ENCODE measurements at regions not wholly inside any gene's neighbourhood (a gene's known extent, or its start where the extent isn't known, plus 50 kb on each side); places are given as distances from the start of the nearest gene placed in this dataset.

GRCh38 chr2:106280722-106281446 is 86.8 kb upstream of the UXS1 start:
- Histone ChIP-seq H3K4me1 (ENCODE audit: control insufficient read depth, extremely low read depth, insufficient read depth, low read length) (no peaks in the 10 kb centered on the region), H3K27ac (ENCODE audit: insufficient read depth, low read length) (no peak overlapping the region), H3K79me2 (ENCODE audit: control insufficient read depth, insufficient read depth, low read length) (no peaks in the 10 kb centered on the region), H3K27me3 (ENCODE audit: control insufficient read depth, insufficient read depth, low read length) (no peaks in the 10 kb centered on the region), H3K36me3 (ENCODE audit: control insufficient read depth, insufficient read depth, low read length) (no peaks in the 10 kb centered on the region), H3K9me3 (ENCODE audit: control insufficient read depth, insufficient read depth, low read depth, low read length) (no peaks in the 10 kb centered on the region), H3K4me2 (ENCODE audit: extremely low read depth, insufficient read depth, low read length) (no peak overlapping the region), H3K4me3 (replicated peaks in 1 of 4; ENCODE audit: control extremely low read depth in 1 of 4, insufficient read depth in 1 of 4, low read depth in 3 of 4, low read length in 4 of 4) (no peak overlapping the region), H3K9ac (ENCODE audit: insufficient read depth, low read length) (no peak overlapping the region), H2AFZ (ENCODE audit: low read length) (no peak overlapping the region), H4K20me1 (ENCODE audit: control insufficient read depth, extremely low read depth, insufficient read depth, low read length) (no peaks in the 10 kb centered on the region)
- DNase-seq (ENCODE audit: low read depth in 2 of 2), result no peak
- TF ChIP-seq CTCF (conservative IDR thresholded peaks at IDR 0.05 in 1 of 2, IDR thresholded peaks at IDR 0.05 in 1 of 2; ENCODE audit: low read depth in 1 of 2, low read length in 2 of 2) (no peak), EZH2 (IDR thresholded peaks at IDR 0.05; ENCODE audit: low read length, missing control alignments) (no peak)

- no peak for DNase-seq (ENCODE audit: low read depth in 2 of 2)
- no peak for TF ChIP-seq CTCF (conservative IDR thresholded peaks at IDR 0.05 in 1 of 2, IDR thresholded peaks at IDR 0.05 in 1 of 2; ENCODE audit: low read depth in 1 of 2, low read length in 2 of 2)
- TF ChIP-seq EZH2 (IDR thresholded peaks at IDR 0.05; ENCODE audit: low read length, missing control alignments), result no peak
- Histone ChIP-seq H3K9me3 (ENCODE audit: control insufficient read depth, insufficient read depth, low read depth, low read length) (no peaks in the 10 kb centered on the region), H2AFZ (ENCODE audit: low read length) (no peak overlapping the region), H3K27me3 (ENCODE audit: control insufficient read depth, insufficient read depth, low read length) (no peaks in the 10 kb centered on the region), H3K4me1 (ENCODE audit: control insufficient read depth, extremely low read depth, insufficient read depth, low read length) (no peaks in the 10 kb centered on the region), H3K4me3 (replicated peaks in 1 of 4; ENCODE audit: control extremely low read depth in 1 of 4, insufficient read depth in 1 of 4, low read depth in 3 of 4, low read length in 4 of 4) (no peak overlapping the region), H3K36me3 (ENCODE audit: control insufficient read depth, insufficient read depth, low read length) (no peaks in the 10 kb centered on the region), H3K9ac (ENCODE audit: insufficient read depth, low read length) (no peak overlapping the region), H3K4me2 (ENCODE audit: extremely low read depth, insufficient read depth, low read length) (no peak overlapping the region), H4K20me1 (ENCODE audit: control insufficient read depth, extremely low read depth, insufficient read depth, low read length) (no peaks in the 10 kb centered on the region), H3K27ac (ENCODE audit: insufficient read depth, low read length) (no peak overlapping the region), H3K79me2 (ENCODE audit: control insufficient read depth, insufficient read depth, low read length) (no peaks in the 10 kb centered on the region)
Measured at GRCh38 chr2:106280224-106280623, 86.1 kb upstream of the UXS1 start.

- no peaks in the 10 kb centered on the region for H4K20me1 ChIP-seq (ENCODE audit: control insufficient read depth, extremely low read depth, insufficient read depth, low read length)
- DNase-seq (ENCODE audit: low read depth in 2 of 2), result no peak
- H3K27me3 ChIP-seq (ENCODE audit: control insufficient read depth, insufficient read depth, low read length), result no peaks in the 10 kb centered on the region
- TF ChIP-seq CTCF (conservative IDR thresholded peaks at IDR 0.05 in 1 of 2, IDR thresholded peaks at IDR 0.05 in 1 of 2; ENCODE audit: low read depth in 1 of 2, low read length in 2 of 2) (no peak), EZH2 (IDR thresholded peaks at IDR 0.05; ENCODE audit: low read length, missing control alignments) (no peak)
- H2AFZ ChIP-seq (ENCODE audit: low read length), result no peak overlapping the region
- H3K4me2 ChIP-seq (ENCODE audit: extremely low read depth, insufficient read depth, low read length), result no peak overlapping the region
- H3K9ac ChIP-seq (ENCODE audit: insufficient read depth, low read length), result no peak overlapping the region
- H3K27ac ChIP-seq (ENCODE audit: insufficient read depth, low read length), result no peak overlapping the region
- no peaks in the 10 kb centered on the region for H3K9me3 ChIP-seq (ENCODE audit: control insufficient read depth, insufficient read depth, low read depth, low read length)
- H3K79me2 ChIP-seq (ENCODE audit: control insufficient read depth, insufficient read depth, low read length), result no peaks in the 10 kb centered on the region
- H3K36me3 ChIP-seq (ENCODE audit: control insufficient read depth, insufficient read depth, low read length), result no peaks in the 10 kb centered on the region
- H3K4me1 ChIP-seq (ENCODE audit: control insufficient read depth, extremely low read depth, insufficient read depth, low read length), result no peaks in the 10 kb centered on the region
- no peak overlapping the region for H3K4me3 ChIP-seq (replicated peaks in 1 of 4; ENCODE audit: control extremely low read depth in 1 of 4, insufficient read depth in 1 of 4, low read depth in 3 of 4, low read length in 4 of 4)
Measured at GRCh38 chr2:106278112-106278876, 84.2 kb upstream of the UXS1 start.

Data from fibroblast of lung (primary cell).